Gastroesophageal sphincter (tissue), 4 donors: ENCODE measurements at regions not wholly inside any gene's neighbourhood (a gene's known extent, or its start where the extent isn't known, plus 50 kb on each side); places are given as distances from the start of the nearest gene placed in this dataset.

Experiments used
- ATAC-seq: fragments of 150-250 bp; one replicate; pipeline ENCODE4 v1.9.1; 2016; ENCODE audit warnings: mild to moderate bottlenecking, moderate library complexity
- H3K27ac ChIP-seq, 4 donors: fragments of 200-600 bp; sonication (generic) in 3 of 4; 1 replicate in 3 of 4; 2 replicates in 1 of 4; pipeline ENCODE4 v1.5.1; 2016 to 2019
- H3K27me3 ChIP-seq: fragments of 200-600 bp; sonication (generic); one replicate; pipeline ENCODE4 v1.5.1; 2019
- H3K36me3 ChIP-seq, 2 donors: fragments of 200-600 bp; sonication (generic); one replicate each; pipeline ENCODE4 v1.5.1; 2019; ENCODE audit warnings: control low read depth in 1 of 2
- H3K4me1 ChIP-seq, 3 donors: fragments of 200-600 bp; sonication (generic); 1 replicate in 2 of 3; 2 replicates in 1 of 3; pipeline ENCODE4 v1.5.1; 2016 to 2019; ENCODE audit warnings: control low read depth in 2 of 3
- H3K4me3 ChIP-seq, 2 donors: fragments of 200-600 bp; sonication (generic); one replicate each; pipeline ENCODE4 v1.5.1; 2019; ENCODE audit warnings: mild to moderate bottlenecking in 1 of 2, moderate library complexity in 1 of 2
- H3K9me3 ChIP-seq, 3 donors: fragments of 200-600 bp; sonication (generic); one replicate each; pipeline ENCODE4 v1.5.1; 2017 to 2019; ENCODE audit warnings: control low read depth in 2 of 3
- EP300 ChIP-seq: sonication (generic); formaldehyde crosslinking; IDR thresholded peaks from one replicate; pipeline ENCODE4 v1.6.1; 2017; ENCODE audit warnings: antibody characterized with exemption, mild to moderate bottlenecking
- POLR2A ChIP-seq, 2 donors: fragments of 450-650 bp; IDR thresholded peaks; one replicate each; pipeline ENCODE4 v1.6.1; 2017; ENCODE audit warnings: antibody characterized with exemption in 2 of 2, mild to moderate bottlenecking in 2 of 2, moderate library complexity in 1 of 2
- POLR2AphosphoS5 ChIP-seq: sonication (generic); formaldehyde crosslinking; IDR thresholded peaks from one replicate; pipeline ENCODE4 v1.6.1; 2017; ENCODE audit warnings: antibody characterized with exemption
- WGBS, 2 donors: methylation state at CpG; one replicate each; pipeline ENCODE4 v1.1.5; 2018; ENCODE audit warnings: low coverage in 1 of 2; 5-methylcytosine and 5-hydroxymethylcytosine counted together
- TF ChIP-seq, protein P1 (sequence below), 4 experiments: fragments of 200-600 bp in 2 of 4; fragments of 450-650 bp in 2 of 4; sonication (generic) in 1 of 4; IDR thresholded peaks; one replicate each; pipeline ENCODE4 v1.5.1; 2017 to 2019; ENCODE audit warnings: antibody characterized with exemption in 4 of 4, mild to moderate bottlenecking in 2 of 4, moderate library complexity in 2 of 4

DNA sequence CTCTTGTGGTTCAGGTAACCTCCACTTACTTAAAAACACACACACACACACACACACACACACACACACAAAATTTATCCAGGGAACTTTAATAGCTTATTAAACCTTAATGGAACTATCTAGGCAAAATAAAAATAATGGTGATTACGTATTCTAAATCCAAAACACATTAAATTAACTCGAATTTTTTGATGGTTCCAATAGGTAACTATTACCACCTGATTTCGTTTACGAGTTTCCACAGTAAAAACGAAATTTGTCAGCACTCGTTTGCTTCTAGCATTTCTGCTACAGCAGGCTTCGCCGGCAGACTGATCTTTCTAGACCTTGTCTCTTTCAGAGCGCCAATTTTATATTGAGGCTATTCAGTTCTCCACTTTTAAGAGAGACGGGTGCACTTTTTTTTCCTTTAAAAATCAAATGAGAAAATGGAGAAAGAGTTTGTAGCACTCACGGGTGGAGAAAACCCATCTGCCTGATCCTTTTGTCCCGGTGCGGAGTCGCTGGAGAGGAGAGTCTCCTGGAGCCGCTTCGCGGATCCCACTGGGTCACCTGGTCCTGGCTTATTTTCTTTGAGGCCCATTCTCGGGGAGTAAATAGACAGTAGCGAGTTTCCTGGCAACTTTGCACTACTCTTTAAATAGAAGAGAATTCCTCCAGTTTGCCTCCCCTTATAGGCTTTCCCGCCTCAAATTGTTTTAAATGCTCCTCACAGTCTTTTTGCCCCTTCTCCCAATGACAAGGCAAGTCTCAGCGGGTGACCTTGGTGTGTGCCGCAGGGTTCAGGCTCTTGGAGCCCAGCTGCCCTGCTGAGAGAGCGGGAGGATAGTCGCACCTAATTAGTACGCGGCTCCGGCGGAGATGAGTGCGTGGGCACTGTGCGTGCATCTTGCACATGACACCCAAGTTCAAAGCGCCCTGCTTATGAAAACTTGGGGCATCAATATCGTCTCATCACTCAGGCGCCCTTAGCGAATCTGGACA lies 117.0 kb downstream of the KCNRG start:
- 35 to 37% methylated on average over 10 to 23 of the region's 34 CpGs for WGBS, 2 donors
- H3K27ac ChIP-seq, result no peak overlapping the region
- no peak overlapping the region for H3K4me3 ChIP-seq
- TF ChIP-seq, protein P1, sequence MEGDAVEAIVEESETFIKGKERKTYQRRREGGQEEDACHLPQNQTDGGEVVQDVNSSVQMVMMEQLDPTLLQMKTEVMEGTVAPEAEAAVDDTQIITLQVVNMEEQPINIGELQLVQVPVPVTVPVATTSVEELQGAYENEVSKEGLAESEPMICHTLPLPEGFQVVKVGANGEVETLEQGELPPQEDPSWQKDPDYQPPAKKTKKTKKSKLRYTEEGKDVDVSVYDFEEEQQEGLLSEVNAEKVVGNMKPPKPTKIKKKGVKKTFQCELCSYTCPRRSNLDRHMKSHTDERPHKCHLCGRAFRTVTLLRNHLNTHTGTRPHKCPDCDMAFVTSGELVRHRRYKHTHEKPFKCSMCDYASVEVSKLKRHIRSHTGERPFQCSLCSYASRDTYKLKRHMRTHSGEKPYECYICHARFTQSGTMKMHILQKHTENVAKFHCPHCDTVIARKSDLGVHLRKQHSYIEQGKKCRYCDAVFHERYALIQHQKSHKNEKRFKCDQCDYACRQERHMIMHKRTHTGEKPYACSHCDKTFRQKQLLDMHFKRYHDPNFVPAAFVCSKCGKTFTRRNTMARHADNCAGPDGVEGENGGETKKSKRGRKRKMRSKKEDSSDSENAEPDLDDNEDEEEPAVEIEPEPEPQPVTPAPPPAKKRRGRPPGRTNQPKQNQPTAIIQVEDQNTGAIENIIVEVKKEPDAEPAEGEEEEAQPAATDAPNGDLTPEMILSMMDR (IDR thresholded peaks at IDR 0.05), result no peak
- TF ChIP-seq POLR2AphosphoS5 (no peak), POLR2A (IDR thresholded peaks at IDR 0.05) (no peak), EP300 (no peak)
- H3K9me3 ChIP-seq, result no peaks in the 10 kb centered on the region
- ATAC-seq, result no peak
- H3K4me1 ChIP-seq, result peaks cover 0 to 51% (median 15%) of the 10 kb centered on the region in 3 donors
- peaks cover 71% of the 10 kb centered on the region for H3K27me3 ChIP-seq
- H3K36me3 ChIP-seq, result no peaks in the 10 kb centered on the region

DNA sequence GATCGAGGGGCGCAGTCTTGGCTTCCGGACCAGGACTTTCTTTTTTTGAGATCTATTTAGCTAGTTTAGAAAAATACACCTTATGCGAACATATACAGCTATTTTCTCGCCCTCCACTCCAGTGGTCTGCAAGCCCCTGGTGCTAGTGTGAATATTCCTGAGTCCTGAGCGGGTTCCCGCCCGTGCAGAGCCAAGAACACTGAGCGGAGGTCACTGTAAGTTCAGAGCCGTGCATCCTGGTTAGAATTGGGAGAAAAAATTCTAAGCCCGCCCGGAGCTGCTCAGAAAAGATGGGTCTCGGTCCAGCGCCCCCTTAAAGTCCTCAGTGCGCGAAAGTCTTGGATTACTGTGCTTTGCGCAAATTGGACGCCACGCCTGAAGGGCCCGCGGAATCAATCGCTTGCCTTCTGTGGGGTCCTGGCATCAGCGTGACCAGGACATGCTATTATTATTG lies 117.7 kb downstream of the KCNRG start:
- Histone ChIP-seq H3K9me3 (no peaks in the 10 kb centered on the region), H3K4me3 (no peak overlapping the region), H3K27me3 (peaks cover 64% of the 10 kb centered on the region), H3K36me3 (no peaks in the 10 kb centered on the region), H3K4me1 (peaks cover 0 to 44% (median 15%) of the 10 kb centered on the region in 3 donors), H3K27ac (no peak overlapping the region)
- 25 to 30% methylated on average over 4 to 6 of the region's 23 CpGs for WGBS, 2 donors
- TF ChIP-seq EP300 (no peak), POLR2AphosphoS5 (no peak), POLR2A (IDR thresholded peaks at IDR 0.05) (no peak)
- TF ChIP-seq, protein P1 (IDR thresholded peaks at IDR 0.05), result no peak
- ATAC-seq, result no peak

DNA sequence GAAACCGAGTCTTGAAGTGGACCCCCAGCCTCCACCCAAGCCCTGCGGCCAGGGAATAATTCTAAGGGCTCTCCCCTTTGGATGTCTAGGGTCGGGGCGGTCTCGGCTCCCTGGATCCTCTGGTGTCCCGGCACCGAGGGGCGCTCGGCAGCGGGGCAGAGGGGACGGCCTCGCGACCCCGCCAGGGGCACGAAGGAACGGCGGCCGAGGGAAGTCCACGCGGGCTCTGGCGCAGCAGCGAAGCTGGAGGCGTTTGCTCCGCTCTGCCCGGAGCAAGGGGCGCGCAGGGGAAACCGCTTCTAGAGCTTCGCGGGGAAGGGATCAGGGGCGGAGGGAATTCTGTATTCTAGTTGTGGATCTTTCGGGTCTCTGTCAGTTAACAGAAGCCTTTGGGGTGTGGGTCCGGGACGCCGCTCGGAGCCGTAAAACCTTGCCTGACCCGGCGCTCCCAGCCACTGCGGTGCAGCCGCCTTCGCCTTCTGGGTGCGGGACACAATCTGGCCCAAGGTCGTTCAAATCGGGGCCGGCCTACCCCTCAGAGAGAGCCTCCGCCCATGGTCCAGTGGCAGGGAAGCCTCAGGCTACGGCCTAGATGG lies 118.2 kb downstream of the KCNRG start:
- H3K4me3 ChIP-seq, result no peak overlapping the region
- ATAC-seq, result no peak
- TF ChIP-seq POLR2A (IDR thresholded peaks at IDR 0.05) (no peak), EP300 (no peak), POLR2AphosphoS5 (no peak)
- TF ChIP-seq, protein P1 (IDR thresholded peaks at IDR 0.05), result no peak
- peaks cover 0 to 42% (median 15%) of the 10 kb centered on the region in 3 donors for H3K4me1 ChIP-seq
- H3K27me3 ChIP-seq, result peaks cover 58% of the 10 kb centered on the region
- no peaks in the 10 kb centered on the region for H3K9me3 ChIP-seq
- H3K27ac ChIP-seq, result no peak overlapping the region
- H3K36me3 ChIP-seq, result no peaks in the 10 kb centered on the region
- WGBS, 2 donors, result 100% methylated on average over 1 of the region's 48 CpGs; no CpG with 5 or more reads in 1 of the 2 donors

DNA sequence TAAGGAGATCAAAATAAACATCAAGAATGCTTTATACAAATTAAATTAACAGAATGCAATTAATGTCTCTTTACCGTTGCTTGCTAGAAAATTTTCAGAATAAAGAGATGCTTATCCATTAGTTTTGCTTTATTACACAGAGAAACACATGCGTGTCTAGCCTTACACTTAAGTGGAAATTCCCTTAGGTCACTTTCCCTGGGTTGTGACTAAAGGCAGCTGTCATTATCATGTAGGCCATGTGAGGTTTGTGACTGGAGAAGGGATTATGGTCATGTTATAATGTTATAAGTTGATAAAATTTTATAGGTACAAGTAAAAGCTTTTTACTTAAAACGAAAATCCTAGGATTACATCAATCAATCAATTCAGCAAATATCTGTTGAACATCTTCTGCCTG lies 121.0 kb downstream of the KCNRG start:
- peaks cover 0 to 18% (median 0%) of the 10 kb centered on the region in 3 donors for H3K4me1 ChIP-seq
- TF ChIP-seq, protein P1 (IDR thresholded peaks at IDR 0.05), result no peak
- TF ChIP-seq POLR2AphosphoS5 (no peak), EP300 (no peak), POLR2A (IDR thresholded peaks at IDR 0.05) (no peak)

More for the DNA sequence above, 121.0 kb downstream of the KCNRG start:
- ATAC-seq, result no peak
- no peaks in the 10 kb centered on the region for H3K9me3 ChIP-seq
- no peaks in the 10 kb centered on the region for H3K36me3 ChIP-seq
- no peak overlapping the region for H3K27ac ChIP-seq
- 85 to 88% methylated on average over 3 of the region's 3 CpGs for WGBS, 2 donors
- no peak overlapping the region for H3K4me3 ChIP-seq
- peaks cover 31% of the 10 kb centered on the region for H3K27me3 ChIP-seq
